GM23338 (cell line): ENCODE measurements at regions not wholly inside any gene's neighbourhood (a gene's known extent, or its start where the extent isn't known, plus 50 kb on each side); places are given as distances from the start of the nearest gene placed in this dataset.

Experiments
- ATAC-seq: fragments of 200-7000 bp; cut with Tn5 transposase; 3 replicates; pipeline ENCODE4 v1.9.1; 2020
- DNase-seq: peaks from one replicate; pipeline ENCODE4 v3.0.0-alpha.2; 2015; ENCODE audit warnings: low spot score
- H2AFZ ChIP-seq: fragments of 200-600 bp; sonication (generic); 2 replicates; pipeline ENCODE4 v1.8.0; 2016; ENCODE audit warnings: antibody characterized with exemption, mild to moderate bottlenecking, moderate library complexity
- H3F3A ChIP-seq: fragments of 200-600 bp; sonication (generic); replicated peaks from 2 replicates; pipeline ENCODE4 v1.8.0; 2017; ENCODE audit warnings: antibody characterized with exemption, mixed run types, low read depth
- H3K27ac ChIP-seq: fragments of 200-600 bp; sonication (generic); 2 replicates; pipeline ENCODE4 v1.6.1; 2016; ENCODE audit warnings: low read depth
- H3K27me3 ChIP-seq: fragments of 200-600 bp; sonication (generic); 2 replicates; pipeline ENCODE4 v1.8.0; 2016; ENCODE audit warnings: mild to moderate bottlenecking, mixed run types, moderate library complexity; ENCODE audit not compliant: insufficient read depth
- H3K36me3 ChIP-seq: fragments of 200-600 bp; sonication (generic); 2 replicates; pipeline ENCODE4 v1.8.0; 2016; ENCODE audit warnings: mild to moderate bottlenecking; ENCODE audit not compliant: insufficient read depth
- H3K4me1 ChIP-seq: fragments of 200-600 bp; sonication (generic); 2 replicates; pipeline ENCODE4 v1.8.0; 2016; ENCODE audit warnings: mild to moderate bottlenecking, moderate library complexity; ENCODE audit not compliant: insufficient read depth
- H3K4me2 ChIP-seq: fragments of 200-600 bp; sonication (generic); 2 replicates; pipeline ENCODE4 v1.7.1; 2017; ENCODE audit warnings: mixed run types
- H3K4me3 ChIP-seq: fragments of 200-600 bp; sonication (generic); 2 replicates; pipeline ENCODE4 v1.6.1; 2016; ENCODE audit warnings: mixed run types
- H3K79me2 ChIP-seq: fragments of 200-600 bp; sonication (generic); replicated peaks from 2 replicates; pipeline ENCODE4 v1.8.0; 2017; ENCODE audit warnings: mild to moderate bottlenecking; ENCODE audit not compliant: insufficient read depth
- H3K9me2 ChIP-seq: fragments of 200-600 bp; sonication (generic); 2 replicates; pipeline ENCODE4 v1.8.0; 2017; ENCODE audit not compliant: insufficient read depth
- H4K20me1 ChIP-seq: fragments of 200-600 bp; sonication (generic); replicated peaks from 2 replicates; pipeline ENCODE4 v1.8.0; 2017; ENCODE audit warnings: mild to moderate bottlenecking; ENCODE audit not compliant: insufficient read depth
- H3K27ac Mint-ChIP-seq: 2 replicates; pipeline ENCODE4 v1.8.0; 2020; ENCODE audit warnings: inconsistent platforms, mild to moderate bottlenecking, moderate library complexity, mixed read lengths
- H3K27me3 Mint-ChIP-seq: 3 replicates; pipeline ENCODE4 v1.8.0; 2022; ENCODE audit warnings: low read depth, mild to moderate bottlenecking, moderate library complexity, mixed read lengths, inconsistent platforms; ENCODE audit not compliant: insufficient read depth, poor library complexity
- H3K36me3 Mint-ChIP-seq: 3 replicates; pipeline ENCODE4 v1.8.0; 2021; ENCODE audit warnings: low read depth, mild to moderate bottlenecking, inconsistent platforms, moderate library complexity, mixed read lengths
- H3K4me1 Mint-ChIP-seq: 3 replicates; pipeline ENCODE4 v1.8.0; 2020; ENCODE audit warnings: mild to moderate bottlenecking, inconsistent platforms, mixed read lengths
- H3K4me3 Mint-ChIP-seq: 3 replicates; pipeline ENCODE4 v1.8.0; 2021; ENCODE audit warnings: moderate library complexity, mild to moderate bottlenecking, inconsistent platforms, mixed read lengths
- H3K9me3 Mint-ChIP-seq: 3 replicates; pipeline ENCODE4 v1.8.0; 2020; ENCODE audit warnings: moderate library complexity, mild to moderate bottlenecking, inconsistent platforms, mixed read lengths
- CREB1 ChIP-seq: fragments of 250-450 bp; sonication (Bioruptor Pico); IDR thresholded peaks from 2 replicates; pipeline ENCODE4 v1.5.0; 2020; ENCODE audit warnings: low read depth, mild to moderate bottlenecking, moderate library complexity
- CTCF ChIP-seq, 2 experiments: fragments of 200-600 bp in 1 of 2; sonication (generic) in 1 of 2; conservative IDR thresholded peaks; 2 replicates each; pipeline versions ENCODE4 v1.5.1 to v1.6.1; 2016 to 2017; ENCODE audit warnings: antibody characterized with exemption in 2 of 2, low read depth in 2 of 2, mild to moderate bottlenecking in 2 of 2, moderate library complexity in 1 of 2
- EZH2 ChIP-seq: fragments of 200-600 bp; sonication (generic); IDR thresholded peaks from one replicate; pipeline ENCODE4 v1.8.0; 2017; ENCODE audit warnings: antibody characterized with exemption, mild to moderate bottlenecking, low read depth; ENCODE audit not compliant: unreplicated experiment
- JUNB ChIP-seq: IDR thresholded peaks from one replicate; pipeline ENCODE4 v1.6.1; 2016; ENCODE audit warnings: antibody characterized with exemption; ENCODE audit not compliant: unreplicated experiment
- NANOG ChIP-seq: IDR thresholded peaks from 2 replicates; pipeline ENCODE4 v1.6.1; 2016; ENCODE audit warnings: antibody characterized with exemption, borderline replicate concordance
- POLR2AphosphoS5 ChIP-seq: IDR thresholded peaks from 2 replicates; pipeline ENCODE4 v1.6.1; 2016; ENCODE audit warnings: antibody characterized with exemption, low read depth
- STAT1 ChIP-seq: IDR thresholded peaks from one replicate; pipeline ENCODE4 v1.6.1; 2016; ENCODE audit warnings: antibody characterized with exemption; ENCODE audit not compliant: unreplicated experiment
- ZNF331 ChIP-seq: fragments of 250-450 bp; sonication (Bioruptor Pico); IDR thresholded peaks from 2 replicates; pipeline ENCODE4 v1.5.0; 2020; ENCODE audit warnings: low read depth, mild to moderate bottlenecking, moderate library complexity
- ZNF462 ChIP-seq: fragments of 250-450 bp; sonication (Bioruptor Pico); IDR thresholded peaks from 2 replicates; pipeline ENCODE4 v1.5.0; 2020; ENCODE audit warnings: mild to moderate bottlenecking, moderate library complexity
- TF ChIP-seq, protein P1 (sequence below): IDR thresholded peaks from one replicate; pipeline ENCODE4 v1.6.1; 2018; ENCODE audit warnings: antibody characterized with exemption; ENCODE audit not compliant: unreplicated experiment

- H3K27ac Mint-ChIP-seq, result no peak overlapping the region
- no peaks in the 10 kb centered on the region for H3K36me3 Mint-ChIP-seq
- Histone ChIP-seq H3K4me2 (no peak overlapping the region), H2AFZ (no peak overlapping the region), H3K27me3 (no peaks in the 10 kb centered on the region), H4K20me1 (no peaks in the 10 kb centered on the region), H3F3A (no peaks in the 10 kb centered on the region), H3K36me3 (no peaks in the 10 kb centered on the region), H3K4me3 (no peak overlapping the region), H3K4me1 (no peaks in the 10 kb centered on the region), H3K79me2 (no peaks in the 10 kb centered on the region), H3K27ac (no peak overlapping the region), H3K9me2 (peaks cover 4% of the 10 kb centered on the region; the same call in 1 of the 2 replicates)
- no peaks in the 10 kb centered on the region for H3K4me1 Mint-ChIP-seq
- H3K27me3 Mint-ChIP-seq, result no peaks in the 10 kb centered on the region
- no peak for TF ChIP-seq CTCF (conservative IDR thresholded peaks at IDR 0.05; ENCODE audit: low read depth in 2 of 2)
- no peak for TF ChIP-seq CREB1 (CRISPR knock-in tag)
- TF ChIP-seq, protein P1, sequence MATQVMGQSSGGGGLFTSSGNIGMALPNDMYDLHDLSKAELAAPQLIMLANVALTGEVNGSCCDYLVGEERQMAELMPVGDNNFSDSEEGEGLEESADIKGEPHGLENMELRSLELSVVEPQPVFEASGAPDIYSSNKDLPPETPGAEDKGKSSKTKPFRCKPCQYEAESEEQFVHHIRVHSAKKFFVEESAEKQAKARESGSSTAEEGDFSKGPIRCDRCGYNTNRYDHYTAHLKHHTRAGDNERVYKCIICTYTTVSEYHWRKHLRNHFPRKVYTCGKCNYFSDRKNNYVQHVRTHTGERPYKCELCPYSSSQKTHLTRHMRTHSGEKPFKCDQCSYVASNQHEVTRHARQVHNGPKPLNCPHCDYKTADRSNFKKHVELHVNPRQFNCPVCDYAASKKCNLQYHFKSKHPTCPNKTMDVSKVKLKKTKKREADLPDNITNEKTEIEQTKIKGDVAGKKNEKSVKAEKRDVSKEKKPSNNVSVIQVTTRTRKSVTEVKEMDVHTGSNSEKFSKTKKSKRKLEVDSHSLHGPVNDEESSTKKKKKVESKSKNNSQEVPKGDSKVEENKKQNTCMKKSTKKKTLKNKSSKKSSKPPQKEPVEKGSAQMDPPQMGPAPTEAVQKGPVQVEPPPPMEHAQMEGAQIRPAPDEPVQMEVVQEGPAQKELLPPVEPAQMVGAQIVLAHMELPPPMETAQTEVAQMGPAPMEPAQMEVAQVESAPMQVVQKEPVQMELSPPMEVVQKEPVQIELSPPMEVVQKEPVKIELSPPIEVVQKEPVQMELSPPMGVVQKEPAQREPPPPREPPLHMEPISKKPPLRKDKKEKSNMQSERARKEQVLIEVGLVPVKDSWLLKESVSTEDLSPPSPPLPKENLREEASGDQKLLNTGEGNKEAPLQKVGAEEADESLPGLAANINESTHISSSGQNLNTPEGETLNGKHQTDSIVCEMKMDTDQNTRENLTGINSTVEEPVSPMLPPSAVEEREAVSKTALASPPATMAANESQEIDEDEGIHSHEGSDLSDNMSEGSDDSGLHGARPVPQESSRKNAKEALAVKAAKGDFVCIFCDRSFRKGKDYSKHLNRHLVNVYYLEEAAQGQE, result no peak
- no peak for TF ChIP-seq JUNB
- no peak for TF ChIP-seq STAT1
- TF ChIP-seq ZNF462 (CRISPR knock-in tag), result no peak
- no peak for TF ChIP-seq NANOG
- TF ChIP-seq EZH2, result no peak
- TF ChIP-seq POLR2AphosphoS5, result no peak
- no peak for TF ChIP-seq ZNF331 (CRISPR knock-in tag)
- ATAC-seq, result no peak
- DNase-seq, result no peak
- peaks cover 4% of the 10 kb centered on the region; the same call in 1 of the 3 replicates for H3K9me3 Mint-ChIP-seq
- H3K4me3 Mint-ChIP-seq, result no peak overlapping the region
Observed at GRCh38 chr12:61251076-61251475, 1009.1 kb upstream of the USP15 start.
